GM18907 (cell line): ENCODE measurements at regions not wholly inside any gene's neighbourhood (a gene's known extent, or its start where the extent isn't known, plus 50 kb on each side); places are given as distances from the start of the nearest gene placed in this dataset.
"Not testable (repeated sequence)": the region's sequence is repeated elsewhere in the genome, so short reads cannot be mapped to it uniquely, and the experiment has no call there.

Source experiments
- ATAC-seq: cut with Tn5 transposase; IDR thresholded peaks from one replicate; pipeline ENCODE4 v1.9.1; 2021; ENCODE audit warnings: mild to moderate bottlenecking, moderate library complexity; ENCODE audit not compliant: unreplicated experiment

GRCh38 chr3:158026236-158026635, 80.0 kb downstream of the SHOX2 start:
- ATAC-seq, result no peak

- not testable (repeated sequence) for ATAC-seq
These were observed 86.3 kb downstream of the SHOX2 start for GRCh38 chr3:158019897-158020296.

- no peak for ATAC-seq
These were observed 87.8 kb downstream of the SHOX2 start for GRCh38 chr3:158018462-158018861.

- no peak for ATAC-seq
These were observed 93.3 kb downstream of the SHOX2 start for GRCh38 chr3:158012901-158013300.

GRCh38 chr3:158005391-158006100, 100.7 kb downstream of the SHOX2 start:
- no peak for ATAC-seq

- ATAC-seq, result no peak
These were observed 107.0 kb downstream of the SHOX2 start for GRCh38 chr3:157999246-157999645.

GRCh38 chr3:157982359-157982758, 123.9 kb downstream of the SHOX2 start:
- no peak for ATAC-seq

GRCh38 chr3:157981819-157982218, 124.4 kb downstream of the SHOX2 start:
- no peak for ATAC-seq

GRCh38 chr3:157979022-157979421, 127.2 kb downstream of the SHOX2 start:
- ATAC-seq, result no peak

GRCh38 chr3:157961665-157962064, 144.6 kb downstream of the SHOX2 start:
- no peak for ATAC-seq

GRCh38 chr3:157958457-157958856, 147.8 kb downstream of the SHOX2 start:
- ATAC-seq, result no peak

GRCh38 chr3:157956850-157957249, 149.4 kb downstream of the SHOX2 start:
- ATAC-seq, result no peak

GRCh38 chr3:157956176-157956575, 150.0 kb downstream of the SHOX2 start:
- no peak for ATAC-seq

- ATAC-seq, result no peak
These were observed 152.7 kb downstream of the SHOX2 start for GRCh38 chr3:157953565-157953964.

- ATAC-seq, result no peak
These were observed 157.4 kb downstream of the SHOX2 start for GRCh38 chr3:157948605-157949383.

GRCh38 chr3:157939166-157939565, 167.1 kb downstream of the SHOX2 start:
- no peak for ATAC-seq

- ATAC-seq, result no peak
These were observed 168.0 kb downstream of the SHOX2 start for GRCh38 chr3:157938154-157938779.

GRCh38 chr3:157931517-157931916, 174.7 kb downstream of the SHOX2 start:
- ATAC-seq, result no peak

GRCh38 chr3:157930000-157930780, 176.0 kb downstream of the SHOX2 start:
- no peak for ATAC-seq

- ATAC-seq, result no peak
These were observed 179.4 kb downstream of the SHOX2 start for GRCh38 chr3:157926822-157927221.

GRCh38 chr3:157922614-157923013, 183.6 kb downstream of the SHOX2 start:
- ATAC-seq, result peak; percentile 75
